Adrenal gland (tissue), 9 donors: ENCODE measurements at regions not wholly inside any gene's neighbourhood (a gene's known extent, or its start where the extent isn't known, plus 50 kb on each side); places are given as distances from the start of the nearest gene placed in this dataset.

Source experiments
- DNase-seq, 7 donors: peaks; one replicate each; pipeline ENCODE4 v3.0.0-alpha.2; 2019 to 2020
- H3K27ac ChIP-seq, 5 donors: fragments of 200-600 bp; sonication (generic) in 4 of 5; 1 replicate in 3 of 5; 2 replicates in 2 of 5; pipeline versions ENCODE4 v1.5.1 to v1.8.0; 2016 to 2020; ENCODE audit warnings: mild to moderate bottlenecking in 1 of 5
- H3K27me3 ChIP-seq: fragments of 200-600 bp; 2 replicates; pipeline ENCODE4 v1.8.0; 2021
- H3K36me3 ChIP-seq, 2 donors: fragments of 200-600 bp; replicated peaks in 1 of 2; 1 replicate in 1 of 2; 2 replicates in 1 of 2; pipeline versions ENCODE4 v1.5.1 to v1.8.0; 2018 to 2022
- H3K4me1 ChIP-seq, 2 donors: fragments of 200-600 bp; replicated peaks in 1 of 2; 1 replicate in 1 of 2; 2 replicates in 1 of 2; pipeline versions ENCODE4 v1.5.1 to v1.8.0; 2018 to 2021
- H3K4me3 ChIP-seq, 4 donors: fragments of 200-600 bp; sonication (generic) in 3 of 4; one replicate each; pipeline ENCODE4 v1.5.1; 2016 to 2018
- H3K9me3 ChIP-seq, 3 donors: fragments of 200-600 bp; sonication (generic) in 1 of 3; replicated peaks in 1 of 3; 1 replicate in 2 of 3; 2 replicates in 1 of 3; pipeline versions ENCODE4 v1.5.1 to v1.8.0; 2016 to 2021
- CTCF ChIP-seq, 6 experiments: fragments of 450-650 bp in 4 of 6; fragments of 200-600 bp in 2 of 6; sonication (generic) in 1 of 6; IDR thresholded peaks; 1 replicate in 5 of 6; 2 replicates in 1 of 6; pipeline versions ENCODE4 v1.5.1 to v1.8.0; 2016 to 2021; ENCODE audit warnings: antibody characterized with exemption in 6 of 6, mild to moderate bottlenecking in 2 of 6, moderate library complexity in 1 of 6
- POLR2A ChIP-seq, 2 donors: fragments of 450-650 bp; IDR thresholded peaks; one replicate each; pipeline ENCODE4 v1.6.1; 2017; ENCODE audit warnings: antibody characterized with exemption in 2 of 2, mild to moderate bottlenecking in 2 of 2, moderate library complexity in 1 of 2
- WGBS, 4 donors: extraction: QIAGEN DNeasy Blood & Tissue Kit in 2 of 4; methylation state at CpG; one replicate each; pipeline versions ENCODE4 v1.1.5 to v1.1.7; 2013 to 2017; 5-methylcytosine and 5-hydroxymethylcytosine counted together
- intact Hi-C, 2 donors: fragments of 100-400 bp; cut with DNase I; formaldehyde crosslinking; loops; one replicate each; pipeline versions ENCODE4 v1.14.1 to v1.15.0; 2022 to 2023
- donor health status: healthy with polysubstance abuse.
- donor health status: Bipolar disorder and iron deficiency.
- donor health status: DM: yes; HTN: yes; CAD: no.
- donor health status: DM: no; HTN: no; CAD: no.
- donor health status: DM: no; HTN: no; CAD: no.

- Histone ChIP-seq H3K4me1 (no peaks in the 10 kb centered on the region), H3K4me3 (no peak overlapping the region), H3K27me3 (no peaks in the 10 kb centered on the region), H3K36me3 (no peaks in the 10 kb centered on the region), H3K9me3 (no peaks in the 10 kb centered on the region), H3K27ac (no peak overlapping the region)
- no peak for TF ChIP-seq POLR2A (IDR thresholded peaks at IDR 0.05)
- TF ChIP-seq CTCF (IDR thresholded peaks at IDR 0.05), result no peak
- intact Hi-C loops, result no loop called here
- no peak for DNase-seq
Observed at GRCh38 chr10:89134963-89135362, 72.2 kb downstream of the CH25H start.

- Histone ChIP-seq H3K9me3 (no peaks in the 10 kb centered on the region), H3K27ac (no peak overlapping the region)
- intact Hi-C loops, result no loop called here
Observed at GRCh38 chr10:89129911-89130310, 77.2 kb downstream of the CH25H start.

GRCh38 chr10:89122433-89123051 is 84.6 kb downstream of the CH25H start:
- WGBS, 4 donors, result 55 to 63% (median 57%) methylated on average over 4 of the region's 4 CpGs
- Histone ChIP-seq H3K9me3 (no peaks in the 10 kb centered on the region), H3K4me3 (no peak overlapping the region), H3K36me3 (no peaks in the 10 kb centered on the region), H3K4me1 (no peaks in the 10 kb centered on the region), H3K27ac (peak overlapping the region in 2 of 5 donors; percentile 45 to 83), H3K27me3 (no peaks in the 10 kb centered on the region)
- peak in 2 of 7 donors; percentile 16 to 26 for DNase-seq
- intact Hi-C loops, result no loop called here
- TF ChIP-seq POLR2A (IDR thresholded peaks at IDR 0.05), result no peak
- no peak for TF ChIP-seq CTCF (IDR thresholded peaks at IDR 0.05)

More at GRCh38 chr10:89129911-89130310, 77.2 kb downstream of the CH25H start:
- Histone ChIP-seq H3K4me3 (no peak overlapping the region), H3K36me3 (no peaks in the 10 kb centered on the region), H3K4me1 (no peaks in the 10 kb centered on the region), H3K27me3 (no peaks in the 10 kb centered on the region)
- 70 to 86% (median 77%) methylated on average over 4 of the region's 4 CpGs for WGBS, 4 donors
- TF ChIP-seq POLR2A (IDR thresholded peaks at IDR 0.05) (no peak), CTCF (IDR thresholded peaks at IDR 0.05) (no peak)
- peak; percentile 30 to 69 (median 44) for DNase-seq

GRCh38 chr10:89121764-89122020 is 85.4 kb downstream of the CH25H start:
- H3K9me3 ChIP-seq, result no peaks in the 10 kb centered on the region
- no peaks in the 10 kb centered on the region for H3K27me3 ChIP-seq
- intact Hi-C loops, result no loop called here
- no peaks in the 10 kb centered on the region for H3K36me3 ChIP-seq
- TF ChIP-seq POLR2A (IDR thresholded peaks at IDR 0.05) (no peak), CTCF (IDR thresholded peaks at IDR 0.05) (no peak)
- H3K4me1 ChIP-seq, result no peaks in the 10 kb centered on the region
- no peak for DNase-seq
- no peak overlapping the region for H3K4me3 ChIP-seq
- H3K27ac ChIP-seq, result peak overlapping the region in 1 of 5 donors; percentile 7
